GM19351 (cell line): ENCODE measurements at regions not wholly inside any gene's neighbourhood (a gene's known extent, or its start where the extent isn't known, plus 50 kb on each side); places are given as distances from the start of the nearest gene placed in this dataset.

Experiments used
- ATAC-seq: cut with Tn5 transposase; IDR thresholded peaks from one replicate; pipeline ENCODE4 v1.9.1; 2021; ENCODE audit warnings: mild to moderate bottlenecking, moderate library complexity; ENCODE audit not compliant: unreplicated experiment

DNA sequence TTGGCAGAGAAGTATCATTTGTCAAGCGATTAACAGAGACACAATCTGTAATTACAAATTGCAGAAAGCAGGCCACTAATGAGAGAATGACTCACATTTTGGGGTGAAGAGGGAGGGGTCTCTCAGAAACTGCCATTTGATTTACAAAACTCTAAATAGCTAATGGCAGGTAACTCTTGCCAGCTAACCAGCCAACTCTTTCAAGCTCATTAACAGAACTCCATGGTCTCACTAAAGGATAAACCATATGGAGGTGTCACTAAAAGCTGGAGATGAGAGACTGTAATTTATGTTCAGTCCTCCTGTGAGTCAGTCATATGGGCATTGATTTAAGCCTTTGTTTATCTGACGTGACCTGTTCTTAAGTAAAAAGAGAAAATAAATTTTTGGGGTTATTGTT, 336.4 kb downstream of the FOXG1 start:
- no peak for ATAC-seq

DNA sequence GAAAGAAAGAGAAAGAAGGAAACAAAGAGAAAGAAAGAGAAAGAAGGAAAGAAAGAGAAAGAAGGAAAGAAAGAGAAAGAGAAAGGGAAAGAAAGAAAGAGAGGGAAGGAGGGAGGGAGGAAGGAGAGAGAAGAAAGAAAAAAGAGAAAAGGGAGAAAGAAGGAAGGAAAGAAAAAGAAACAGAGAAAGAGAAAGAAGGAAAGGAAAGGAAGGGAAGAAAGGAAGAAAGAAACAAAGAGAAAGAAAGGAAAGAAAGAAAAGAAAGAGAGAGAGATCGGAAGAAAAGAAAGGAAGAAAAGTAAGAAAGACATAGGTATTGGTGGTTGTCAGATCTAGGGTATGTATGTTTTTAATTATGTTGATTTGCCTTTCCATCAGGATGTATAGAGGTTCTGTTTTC, 342.3 kb downstream of the FOXG1 start:
- no peak for ATAC-seq

DNA sequence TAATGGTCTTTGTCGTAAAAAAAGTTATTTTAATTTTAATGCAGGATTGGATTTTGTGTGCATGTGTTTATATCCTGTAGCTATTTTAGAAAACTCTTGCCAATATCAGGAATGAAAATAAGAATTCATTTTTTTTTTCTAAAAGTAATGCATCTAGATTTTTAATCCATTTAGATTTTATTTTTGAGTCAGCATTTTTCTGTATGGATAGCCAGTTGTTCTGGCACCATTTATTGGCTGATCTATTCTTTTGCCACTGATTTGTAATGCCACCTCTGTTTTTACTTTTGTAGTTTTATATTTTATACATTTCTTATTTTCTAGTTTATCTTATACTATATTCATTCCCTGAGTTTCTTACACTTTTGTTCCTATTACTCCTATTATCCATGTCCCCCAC, 343.0 kb downstream of the FOXG1 start:
- no peak for ATAC-seq

DNA sequence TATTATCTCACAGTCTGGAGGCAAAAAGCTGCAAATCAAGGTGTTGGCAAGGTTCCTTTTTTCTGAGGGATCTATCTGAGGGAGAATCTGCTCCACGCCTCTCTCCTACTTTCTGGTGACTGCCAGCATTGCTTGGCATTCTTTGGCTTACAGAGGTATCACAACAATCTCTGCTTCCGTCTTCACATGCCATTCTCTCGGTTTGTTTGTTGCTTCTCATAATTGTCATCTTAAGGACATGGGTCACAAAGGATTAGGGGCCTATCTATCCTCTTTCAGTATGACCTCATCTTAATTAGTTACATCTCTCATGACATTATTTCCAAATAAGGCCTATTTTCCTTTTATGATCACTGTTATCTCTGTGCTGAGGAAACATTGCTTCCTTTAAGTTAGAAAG, 345.0 kb downstream of the FOXG1 start:
- ATAC-seq: no peak

DNA sequence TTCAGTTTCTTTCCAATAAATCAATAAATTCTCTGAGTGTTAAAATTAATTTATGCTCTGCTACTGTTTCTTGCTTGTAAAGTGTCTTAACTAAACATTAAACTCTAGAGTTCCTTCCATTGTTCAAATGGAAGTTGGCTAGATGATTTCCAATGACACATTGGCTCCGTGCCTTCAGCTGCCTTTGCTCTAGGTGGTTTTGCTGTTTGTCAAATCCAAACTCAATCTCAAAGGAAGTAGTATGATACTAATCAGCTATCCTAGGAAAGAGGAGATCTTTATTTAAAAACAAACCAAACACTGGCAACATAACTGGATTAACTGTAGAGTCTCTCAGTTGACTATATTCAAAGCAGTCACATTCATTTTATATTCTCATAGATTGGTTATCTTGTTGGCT, 356.4 kb downstream of the FOXG1 start:
- ATAC-seq: no peak

DNA sequence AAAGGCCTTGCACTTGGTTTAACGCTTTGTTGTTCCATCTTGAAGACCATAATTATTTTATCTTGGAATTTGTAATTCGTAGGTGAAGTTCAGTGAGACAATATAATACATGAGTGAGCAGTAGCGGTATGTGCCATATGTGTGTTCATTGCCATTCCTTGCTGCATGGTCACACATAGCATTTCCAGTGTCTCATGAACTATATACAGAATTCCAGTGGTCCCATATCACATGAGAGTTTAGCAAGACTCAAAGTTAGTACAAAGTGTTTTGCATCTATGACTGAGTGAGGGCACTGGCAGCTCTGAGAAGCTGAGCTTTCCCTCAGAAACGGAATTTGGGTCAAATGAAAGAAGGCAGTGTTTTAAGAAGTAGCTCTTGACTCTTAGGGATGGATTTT, 359.8 kb downstream of the FOXG1 start:
- ATAC-seq: no peak

DNA sequence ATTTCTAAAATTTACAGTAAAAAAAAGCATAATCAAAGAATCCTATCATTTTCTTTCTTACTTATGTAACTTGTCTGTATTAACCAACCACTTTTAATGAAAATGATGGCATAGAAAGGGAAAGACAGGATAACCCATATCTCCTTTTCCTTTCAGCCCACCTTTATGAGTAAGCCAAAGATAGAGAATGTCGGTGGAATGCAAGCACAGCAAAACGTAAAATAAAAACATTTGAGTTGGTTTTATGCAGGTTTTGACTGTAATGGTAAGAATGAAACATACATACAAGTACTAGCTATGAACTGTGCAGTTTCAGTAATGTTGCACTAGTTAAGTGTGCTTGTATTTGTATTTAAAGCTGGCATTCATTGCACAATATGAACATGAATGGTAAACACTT, 360.3 kb downstream of the FOXG1 start:
- no peak for ATAC-seq

DNA sequence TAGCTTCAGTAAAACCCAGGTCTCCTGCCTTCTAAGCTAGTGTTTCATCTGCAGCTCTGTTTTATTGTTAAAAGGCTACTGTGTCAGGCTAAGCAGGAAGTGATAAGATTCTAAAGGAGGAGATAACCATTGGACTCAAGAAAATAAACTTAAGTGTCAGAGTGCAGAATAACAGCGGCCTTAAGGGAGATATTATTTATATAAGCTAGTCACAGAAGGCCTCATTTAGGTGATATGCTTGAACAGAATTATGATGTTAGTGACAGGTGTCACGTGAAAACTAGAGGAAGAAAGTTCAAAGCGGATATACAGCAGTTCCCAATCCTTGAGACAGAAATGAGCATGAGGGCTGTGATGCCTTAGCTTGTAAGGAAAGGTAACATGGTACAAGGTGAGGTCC, 373.4 kb downstream of the FOXG1 start:
- no peak for ATAC-seq

DNA sequence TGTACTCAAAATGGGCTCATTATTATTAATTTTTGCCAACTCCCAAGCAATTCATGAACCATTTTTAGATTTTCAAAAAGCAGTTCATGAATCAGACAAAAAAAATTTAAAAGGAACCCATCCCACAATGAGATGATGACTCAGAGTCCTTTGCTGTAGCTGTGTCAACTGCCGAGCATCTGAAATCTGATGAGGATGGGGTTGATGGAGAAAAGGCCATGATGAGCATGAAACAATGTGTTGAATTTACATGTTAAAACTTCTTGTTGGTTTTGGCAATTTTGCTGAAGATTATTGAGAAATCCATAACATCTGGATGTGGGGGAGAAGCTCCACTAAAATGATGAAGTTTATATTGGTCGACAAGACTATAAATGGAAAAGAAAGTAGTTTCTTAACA, 378.0 kb downstream of the FOXG1 start:
- no peak for ATAC-seq

DNA sequence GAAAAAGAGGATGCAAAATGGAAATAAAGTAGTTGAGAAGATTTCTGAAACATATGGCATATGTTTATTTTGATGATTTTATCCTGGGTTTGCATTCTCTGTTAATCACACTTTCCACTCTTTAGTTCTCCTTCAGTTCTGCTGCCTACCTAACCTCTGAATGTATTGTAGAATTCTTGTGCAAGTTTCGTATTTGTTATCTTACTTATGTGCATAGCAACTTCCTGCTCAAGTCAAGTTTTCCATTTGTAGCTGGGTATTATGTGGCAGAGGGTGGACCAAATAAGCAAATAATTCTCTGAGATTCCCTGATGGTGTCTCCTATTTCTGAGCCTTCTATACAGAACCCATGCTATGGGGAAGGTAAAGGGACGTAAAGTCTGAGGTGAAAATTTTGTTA, 381.6 kb downstream of the FOXG1 start:
- no peak for ATAC-seq

DNA sequence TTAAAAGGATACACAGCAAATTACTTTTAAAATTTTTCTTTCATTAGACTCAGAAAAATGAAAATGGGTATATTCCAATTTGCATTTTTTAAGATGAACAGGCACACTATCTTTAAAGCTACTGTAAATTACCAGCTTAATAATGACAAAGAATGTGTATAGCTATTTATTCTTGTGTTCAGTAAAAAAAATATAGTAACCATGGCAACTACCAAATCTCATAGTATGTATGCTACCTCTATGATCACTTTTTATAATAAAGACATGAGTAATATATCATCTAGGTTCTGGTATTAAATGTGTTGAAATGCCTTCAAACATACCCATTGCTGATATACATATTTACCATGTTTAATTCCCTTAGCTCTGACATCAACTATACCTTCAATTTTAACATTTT, 383.2 kb downstream of the FOXG1 start:
- ATAC-seq: no peak

DNA sequence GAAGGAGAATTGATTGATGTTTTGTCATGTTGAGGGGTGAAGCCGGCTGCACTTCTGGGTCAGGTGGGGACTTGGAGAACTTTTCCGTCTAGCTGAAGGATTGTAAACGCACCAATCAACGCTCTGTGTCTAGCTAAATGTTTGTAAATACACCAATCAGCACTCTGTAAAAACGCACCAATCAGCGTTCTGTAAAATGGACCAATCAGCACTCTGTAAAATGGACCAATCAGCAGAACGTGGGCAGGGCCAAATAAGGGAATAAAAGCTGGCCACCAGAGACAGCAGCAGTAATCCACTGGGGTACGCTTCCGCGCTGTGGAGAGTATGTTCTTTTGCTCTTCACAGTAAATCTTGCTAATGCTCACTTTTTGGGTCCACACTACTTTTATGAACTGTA, 384.1 kb downstream of the FOXG1 start:
- ATAC-seq: no peak

DNA sequence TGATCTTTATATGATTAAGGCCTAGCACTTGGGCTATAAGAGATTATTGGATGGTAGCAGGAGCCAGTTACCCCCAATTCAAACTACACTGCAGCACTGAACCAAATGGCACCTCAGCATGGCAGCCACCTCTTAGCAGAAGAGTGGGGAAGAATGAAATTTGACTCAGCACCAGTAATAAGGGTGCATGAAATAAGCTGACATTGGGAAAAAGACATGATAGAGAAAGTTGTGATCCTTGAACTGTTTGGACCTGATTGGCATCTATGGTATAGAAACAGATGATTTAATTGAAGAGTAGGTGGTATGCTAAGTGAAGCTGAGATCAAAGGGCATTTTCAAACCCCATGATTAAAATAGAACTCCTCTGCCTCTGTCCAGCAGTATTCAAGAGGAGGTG, 389.5 kb downstream of the FOXG1 start:
- no peak for ATAC-seq

DNA sequence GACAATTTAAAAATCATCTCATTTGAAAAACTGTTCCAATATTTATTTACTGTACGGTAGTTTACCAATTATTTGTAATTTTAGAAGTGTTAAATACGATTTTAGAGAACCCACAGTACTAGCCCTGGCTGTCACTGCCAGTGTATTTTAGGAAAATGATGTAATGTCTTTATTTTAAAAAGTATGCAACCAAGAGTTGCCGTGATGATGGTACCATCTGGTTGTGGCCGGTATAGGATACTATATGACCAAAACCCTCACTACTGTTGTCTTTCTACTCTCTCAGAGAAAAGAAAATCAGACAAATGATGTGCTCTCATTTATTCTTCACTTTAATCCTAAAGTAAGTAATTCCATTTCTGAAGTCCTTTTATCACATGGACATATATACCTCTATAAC, 395.0 kb downstream of the FOXG1 start:
- ATAC-seq: no peak

DNA sequence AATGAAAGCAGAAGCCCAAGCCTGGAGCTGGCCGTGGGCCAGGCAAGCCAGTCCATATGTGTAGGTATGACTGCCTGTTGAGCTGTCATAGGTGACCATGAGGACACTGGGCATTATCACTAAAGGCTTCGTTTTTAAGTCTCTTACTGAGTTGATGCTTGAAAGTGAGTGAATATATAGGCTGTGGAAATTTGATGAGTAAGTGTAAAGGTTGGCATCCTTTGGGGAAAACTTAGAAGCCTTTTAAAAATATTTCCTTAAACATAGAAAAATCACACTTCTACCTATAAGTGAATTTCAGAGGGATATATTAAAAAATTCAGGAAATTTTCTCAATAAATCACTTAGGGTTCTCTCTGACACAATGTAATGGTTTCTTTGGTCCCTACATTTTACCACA, 396.5 kb downstream of the FOXG1 start:
- no peak for ATAC-seq

DNA sequence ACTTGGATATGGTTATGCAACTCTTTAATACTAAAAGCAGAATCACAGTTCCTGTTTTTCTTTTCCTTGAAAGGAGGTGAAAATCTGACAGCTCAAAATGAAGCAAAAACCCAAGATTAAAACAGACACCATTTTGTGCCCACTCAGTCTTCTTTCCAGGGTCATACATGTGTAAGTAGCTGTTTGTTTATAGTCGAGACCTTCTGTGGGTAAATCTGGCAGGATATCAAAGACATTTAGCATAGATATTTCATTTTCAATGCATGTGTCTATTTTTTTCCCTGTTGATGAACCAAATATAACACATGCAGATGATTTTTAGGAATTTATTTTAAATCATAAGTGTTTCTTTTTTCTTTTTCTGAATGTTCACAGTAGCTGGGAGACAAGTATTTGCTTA, 398.8 kb downstream of the FOXG1 start:
- ATAC-seq: no peak

DNA sequence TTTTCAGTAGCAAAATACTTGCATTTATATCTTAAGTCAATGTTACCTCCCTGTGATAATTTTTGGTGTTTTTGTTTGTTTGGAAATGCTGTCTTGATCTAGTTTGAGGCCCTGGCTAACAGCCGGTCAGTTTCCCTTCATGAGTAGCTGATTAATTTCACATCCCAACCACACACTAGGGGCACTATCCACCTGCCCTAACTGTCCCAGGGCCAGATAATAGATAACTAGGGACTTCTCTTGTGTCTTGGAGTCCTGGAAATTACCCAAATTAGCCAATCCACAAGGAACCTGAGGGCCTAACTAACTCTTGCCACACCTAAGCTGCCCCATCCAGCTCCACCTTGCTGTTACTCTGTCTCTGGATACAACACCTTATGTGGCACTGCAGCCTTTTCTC, 399.9 kb downstream of the FOXG1 start:
- no peak for ATAC-seq

DNA sequence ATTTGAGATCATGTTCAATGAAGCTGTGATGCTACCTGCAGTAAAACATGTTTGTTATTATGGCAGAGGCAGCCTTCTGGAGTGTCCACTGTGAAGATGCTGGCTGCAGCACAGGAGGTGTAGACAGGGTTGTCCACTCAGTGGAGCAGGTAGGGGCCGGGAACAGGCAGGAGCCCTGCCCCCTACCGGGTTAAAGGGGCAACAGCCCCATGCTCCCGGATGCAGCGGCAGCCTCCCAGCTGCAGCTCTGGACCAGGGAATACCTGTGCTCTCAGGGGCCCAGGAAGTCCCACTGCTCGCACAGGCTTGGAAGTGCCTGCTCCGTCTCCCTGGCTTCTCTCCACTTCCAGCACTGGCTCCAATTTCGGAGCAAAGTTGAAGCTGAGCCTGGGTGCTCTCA, 401.6 kb downstream of the FOXG1 start:
- ATAC-seq: no peak

DNA sequence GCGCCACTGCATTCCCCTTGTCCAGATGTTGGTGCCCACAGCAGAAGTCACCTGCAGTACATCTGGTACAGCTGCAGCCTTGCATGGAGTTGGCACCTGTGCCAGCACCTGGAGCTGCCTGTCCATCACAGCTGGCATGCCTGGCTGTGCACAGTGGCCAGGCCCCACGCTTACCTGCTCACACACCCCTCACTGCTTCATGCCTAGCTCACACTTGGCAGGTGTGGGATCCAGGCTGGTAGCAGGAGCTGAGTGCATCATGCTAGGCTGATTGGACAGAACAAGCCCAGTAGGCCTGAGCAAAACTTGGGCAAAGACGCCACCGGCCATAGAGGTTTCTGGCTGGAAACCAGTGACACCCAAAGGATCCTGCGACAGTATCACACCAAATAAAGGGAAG, 402.8 kb downstream of the FOXG1 start:
- no peak for ATAC-seq

DNA sequence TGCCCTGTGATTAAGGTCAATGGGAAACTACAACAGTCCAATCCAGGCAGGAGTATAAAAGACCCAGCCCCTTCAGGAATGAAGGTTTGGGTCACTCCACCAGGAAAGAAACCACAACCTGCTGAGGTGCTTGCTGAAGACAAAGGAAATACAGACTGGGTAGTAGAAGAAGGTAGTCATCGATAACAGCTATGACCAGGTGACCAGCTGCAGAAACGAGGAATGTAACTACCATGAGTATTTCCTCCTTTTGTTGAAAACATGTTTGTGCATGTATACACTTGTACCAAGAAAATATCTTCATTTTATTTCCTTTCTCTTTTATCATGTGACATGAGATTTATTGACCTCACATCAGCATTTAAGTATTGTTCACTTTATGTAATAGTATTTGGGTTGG, 409.1 kb downstream of the FOXG1 start:
- ATAC-seq: no peak

DNA sequence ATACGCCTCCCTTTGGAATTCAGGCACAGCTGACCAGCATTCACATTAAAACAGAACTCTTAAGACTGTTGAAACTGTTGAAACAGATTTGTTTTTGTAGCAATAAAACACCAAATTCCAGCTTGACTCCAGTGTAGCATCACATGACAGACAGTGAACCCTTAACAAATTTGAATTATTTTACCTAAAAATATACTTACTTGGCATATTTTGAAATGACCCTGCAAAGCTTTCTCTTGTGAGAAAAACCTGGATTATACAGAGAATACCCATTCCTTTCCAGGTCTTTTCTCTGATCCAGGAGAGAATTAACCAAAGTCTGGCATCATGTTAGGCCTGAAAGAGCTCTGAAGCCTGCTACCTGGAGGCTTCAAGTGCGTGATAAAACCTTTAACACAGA, 410.3 kb downstream of the FOXG1 start:
- no peak for ATAC-seq

DNA sequence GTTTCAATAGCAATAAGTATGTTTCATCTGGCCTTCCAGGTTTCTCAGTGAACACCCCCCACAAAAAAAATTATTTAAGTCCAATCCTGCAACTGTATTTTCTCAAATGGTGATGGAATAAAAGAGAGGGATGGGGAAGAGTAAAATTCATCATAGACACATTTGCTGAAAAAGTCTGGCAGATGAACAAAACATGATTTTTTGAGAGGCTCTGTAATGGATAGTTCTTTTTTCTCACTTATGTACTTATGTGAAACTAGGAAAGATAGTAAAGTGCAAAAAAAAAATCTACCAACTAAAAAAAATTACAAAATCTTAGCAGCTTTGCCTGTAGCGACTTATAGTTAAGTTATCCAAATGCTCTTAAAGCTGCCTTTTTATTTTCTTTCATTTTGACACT, 412.4 kb downstream of the FOXG1 start:
- no peak for ATAC-seq

DNA sequence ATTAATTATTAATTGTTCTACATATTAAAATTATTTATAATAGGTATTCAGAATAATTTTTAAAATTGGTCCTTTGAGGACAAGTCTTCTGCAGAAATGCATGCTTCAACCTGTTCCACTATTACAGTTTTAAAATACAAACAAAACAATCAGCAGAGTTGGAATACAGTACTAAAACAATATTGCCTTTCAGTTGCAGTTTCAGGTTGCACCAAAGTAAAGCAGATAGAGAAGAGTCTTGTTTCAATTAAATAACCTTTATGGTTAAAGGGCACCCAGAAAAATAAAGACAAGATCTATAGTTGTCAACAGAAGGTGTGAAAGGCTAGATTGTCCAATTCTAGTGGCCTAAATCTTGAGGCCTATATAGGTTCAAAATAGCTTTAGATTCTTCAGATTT, 424.5 kb downstream of the FOXG1 start:
- ATAC-seq: no peak

DNA sequence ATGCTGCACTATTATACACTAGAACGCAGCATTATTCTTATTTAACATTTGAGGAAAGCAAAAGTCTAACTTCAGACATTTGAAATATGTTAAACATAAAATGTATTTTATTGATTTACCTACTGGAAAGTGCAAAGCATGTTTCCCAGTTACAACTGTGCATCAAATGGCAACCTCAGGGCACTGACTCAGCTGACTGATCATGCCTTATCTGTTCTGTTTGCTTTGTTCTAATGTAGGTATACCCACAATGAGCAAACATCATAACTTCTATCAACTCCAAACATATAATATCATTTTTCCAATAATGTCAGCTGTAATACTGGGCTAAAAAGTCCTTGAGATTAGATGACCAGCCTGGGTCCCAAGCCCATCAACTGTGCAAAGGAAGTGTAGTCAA, 431.0 kb downstream of the FOXG1 start:
- ATAC-seq: no peak
